ENCODE measurements at regions not wholly inside any gene's neighbourhood (a gene's known extent, or its start where the extent isn't known, plus 50 kb on each side); places are given as distances from the start of the nearest gene placed in this dataset.

GRCh38 chr13:47258384-47258783, 361.5 kb upstream of the HTR2A start:
- no peaks in the 10 kb centered on the region for H3K27me3 ChIP-seq (replicated peaks in 2 of 5; ENCODE audit: control insufficient read depth in 4 of 5, insufficient read depth in 5 of 5, low read length in 4 of 5)
- CTCF ChIA-PET = no interaction called here

GRCh38 chr13:47256618-47257017, 359.8 kb upstream of the HTR2A start:
- Histone ChIP-seq H3K27ac (ENCODE audit: insufficient read depth in 1 of 2, low read depth in 1 of 2, low read length in 2 of 2, poor library complexity in 1 of 2, severe bottlenecking in 2 of 2) (no peak overlapping the region), H3K9me3 (ENCODE audit: control extremely low read depth in 1 of 5, control insufficient read depth in 4 of 5, insufficient read depth in 2 of 5, low read depth in 1 of 5, low read length in 4 of 5) (no peaks in the 10 kb centered on the region), H3K27me3 (replicated peaks in 2 of 5; ENCODE audit: control insufficient read depth in 4 of 5, insufficient read depth in 5 of 5, low read length in 4 of 5) (no peaks in the 10 kb centered on the region), H3K4me3 (ENCODE audit: control insufficient read depth in 1 of 7, extremely low read depth in 1 of 7, insufficient read depth in 4 of 7, low read depth in 2 of 7, low read length in 6 of 7) (no peak overlapping the region), H3K4me1 (ENCODE audit: control extremely low read depth in 1 of 4, control insufficient read depth in 4 of 4, insufficient read depth in 4 of 4, low read length in 3 of 4) (no peaks in the 10 kb centered on the region), H3K36me3 (ENCODE audit: control insufficient read depth in 4 of 4, insufficient read depth in 4 of 4, low read length in 3 of 4) (no peaks in the 10 kb centered on the region)
- POLR2A ChIA-PET = no interaction called here
- WGBS (ENCODE audit: insufficient coverage) = 100% methylated on average over 1 of the region's 1 CpG
- DNase-seq = no peak
- CTCF ChIA-PET = no interaction called here

More at GRCh38 chr13:47258384-47258783, 361.5 kb upstream of the HTR2A start:
- no peak for DNase-seq
- WGBS (ENCODE audit: insufficient coverage) = 92% methylated on average over 2 of the region's 2 CpGs
- no peak overlapping the region for H3K27ac ChIP-seq (ENCODE audit: insufficient read depth in 1 of 2, low read depth in 1 of 2, low read length in 2 of 2, poor library complexity in 1 of 2, severe bottlenecking in 2 of 2)
- no peaks in the 10 kb centered on the region for H3K36me3 ChIP-seq (ENCODE audit: control insufficient read depth in 4 of 4, insufficient read depth in 4 of 4, low read length in 3 of 4)
- H3K4me3 ChIP-seq (ENCODE audit: control insufficient read depth in 1 of 7, extremely low read depth in 1 of 7, insufficient read depth in 4 of 7, low read depth in 2 of 7, low read length in 6 of 7) = no peak overlapping the region
- H3K4me1 ChIP-seq (ENCODE audit: control extremely low read depth in 1 of 4, control insufficient read depth in 4 of 4, insufficient read depth in 4 of 4, low read length in 3 of 4) = no peaks in the 10 kb centered on the region
- peaks cover 0 to 8% (median 0%) of the 10 kb centered on the region in 5 experiments for H3K9me3 ChIP-seq (ENCODE audit: control extremely low read depth in 1 of 5, control insufficient read depth in 4 of 5, insufficient read depth in 2 of 5, low read depth in 1 of 5, low read length in 4 of 5)
- POLR2A ChIA-PET = no interaction called here

DNA sequence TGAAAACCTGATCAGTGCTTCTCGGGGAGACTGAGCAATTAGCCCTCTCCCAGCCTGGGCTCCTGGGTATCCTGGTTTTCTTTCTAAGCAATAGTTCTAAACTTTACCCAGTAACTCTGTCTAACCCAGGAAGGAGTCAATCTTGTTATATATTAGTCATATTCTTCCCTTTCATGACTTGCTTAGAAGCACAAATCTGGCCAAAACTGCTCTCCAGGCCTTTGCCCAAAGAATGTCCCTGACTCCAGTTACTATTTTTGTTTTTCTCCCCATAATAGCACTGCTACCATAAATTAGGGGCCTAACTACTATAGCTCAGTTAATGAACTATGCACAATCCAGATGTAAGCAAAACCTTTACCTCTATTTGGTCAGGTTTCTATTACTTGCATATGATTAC, 355.8 kb upstream of the HTR2A start:
- H3K36me3 ChIP-seq (ENCODE audit: control insufficient read depth in 4 of 4, insufficient read depth in 4 of 4, low read length in 3 of 4) = no peaks in the 10 kb centered on the region
- no peak for DNase-seq
- no peak overlapping the region for H3K4me3 ChIP-seq (ENCODE audit: control insufficient read depth in 1 of 7, extremely low read depth in 1 of 7, insufficient read depth in 4 of 7, low read depth in 2 of 7, low read length in 6 of 7)
- CTCF ChIA-PET = no interaction called here
- H3K4me1 ChIP-seq (ENCODE audit: control extremely low read depth in 1 of 4, control insufficient read depth in 4 of 4, insufficient read depth in 4 of 4, low read length in 3 of 4) = no peaks in the 10 kb centered on the region
- no peak overlapping the region for H3K27ac ChIP-seq (ENCODE audit: insufficient read depth in 1 of 2, low read depth in 1 of 2, low read length in 2 of 2, poor library complexity in 1 of 2, severe bottlenecking in 2 of 2)
- no peaks in the 10 kb centered on the region for H3K27me3 ChIP-seq (replicated peaks in 2 of 5; ENCODE audit: control insufficient read depth in 4 of 5, insufficient read depth in 5 of 5, low read length in 4 of 5)
- 100% methylated on average over 1 of the region's 1 CpG for WGBS (ENCODE audit: insufficient coverage)
- POLR2A ChIA-PET = no interaction called here
- no peaks in the 10 kb centered on the region for H3K9me3 ChIP-seq (ENCODE audit: control extremely low read depth in 1 of 5, control insufficient read depth in 4 of 5, insufficient read depth in 2 of 5, low read depth in 1 of 5, low read length in 4 of 5)

DNA sequence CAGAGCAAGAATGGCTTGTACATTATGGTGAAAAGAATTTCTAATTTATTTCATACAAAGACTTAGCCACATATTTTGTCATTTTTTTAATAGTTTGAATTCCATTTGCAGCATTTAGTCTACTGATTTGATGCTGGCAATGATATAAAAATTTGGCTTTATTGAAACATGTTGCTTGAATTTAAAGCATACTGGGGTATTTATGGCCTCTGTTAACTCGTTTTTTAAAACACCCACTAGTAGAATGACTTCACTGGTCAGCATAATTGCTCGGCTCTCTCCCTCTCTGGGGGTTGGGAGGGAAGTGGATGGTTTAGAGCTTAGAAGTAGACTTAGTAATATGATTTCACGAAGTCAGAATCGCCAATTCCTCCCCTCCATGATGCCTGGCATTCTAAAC, 354.9 kb upstream of the HTR2A start:
- WGBS (ENCODE audit: insufficient coverage) = 80% methylated on average over 1 of the region's 4 CpGs
- Histone ChIP-seq H3K27me3 (replicated peaks in 2 of 5; ENCODE audit: control insufficient read depth in 4 of 5, insufficient read depth in 5 of 5, low read length in 4 of 5) (no peaks in the 10 kb centered on the region), H3K4me3 (ENCODE audit: control insufficient read depth in 1 of 7, extremely low read depth in 1 of 7, insufficient read depth in 4 of 7, low read depth in 2 of 7, low read length in 6 of 7) (no peak overlapping the region), H3K27ac (ENCODE audit: insufficient read depth in 1 of 2, low read depth in 1 of 2, low read length in 2 of 2, poor library complexity in 1 of 2, severe bottlenecking in 2 of 2) (no peak overlapping the region), H3K4me1 (ENCODE audit: control extremely low read depth in 1 of 4, control insufficient read depth in 4 of 4, insufficient read depth in 4 of 4, low read length in 3 of 4) (no peaks in the 10 kb centered on the region), H3K36me3 (ENCODE audit: control insufficient read depth in 4 of 4, insufficient read depth in 4 of 4, low read length in 3 of 4) (no peaks in the 10 kb centered on the region), H3K9me3 (ENCODE audit: control extremely low read depth in 1 of 5, control insufficient read depth in 4 of 5, insufficient read depth in 2 of 5, low read depth in 1 of 5, low read length in 4 of 5) (no peaks in the 10 kb centered on the region)
- DNase-seq = no peak
- POLR2A ChIA-PET = no interaction called here
- CTCF ChIA-PET = no interaction called here

DNA sequence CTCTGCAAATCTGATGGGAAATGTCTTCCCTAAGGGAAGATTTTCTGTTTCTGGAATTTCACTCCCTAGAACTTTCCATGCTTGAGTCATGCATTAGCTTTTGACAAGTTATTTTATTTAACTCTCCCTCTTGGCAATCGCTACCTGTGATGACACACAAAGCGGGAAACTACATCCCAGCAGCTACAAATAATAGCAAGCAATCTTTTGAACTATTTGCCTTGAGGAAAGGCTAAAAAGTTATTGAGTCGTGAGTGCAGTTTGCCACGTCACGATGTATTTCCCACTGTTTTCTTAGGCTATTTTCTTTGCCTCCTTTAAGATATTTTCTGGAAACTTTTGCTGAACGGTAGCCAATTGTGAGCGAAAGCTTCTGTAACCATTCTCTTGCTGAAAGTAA, 353.3 kb upstream of the HTR2A start:
- H3K36me3 ChIP-seq (ENCODE audit: control insufficient read depth in 4 of 4, insufficient read depth in 4 of 4, low read length in 3 of 4) = no peaks in the 10 kb centered on the region
- H3K4me3 ChIP-seq (ENCODE audit: control insufficient read depth in 1 of 7, extremely low read depth in 1 of 7, insufficient read depth in 4 of 7, low read depth in 2 of 7, low read length in 6 of 7) = no peak overlapping the region
- H3K27ac ChIP-seq (ENCODE audit: insufficient read depth in 1 of 2, low read depth in 1 of 2, low read length in 2 of 2, poor library complexity in 1 of 2, severe bottlenecking in 2 of 2) = no peak overlapping the region
- H3K4me1 ChIP-seq (ENCODE audit: control extremely low read depth in 1 of 4, control insufficient read depth in 4 of 4, insufficient read depth in 4 of 4, low read length in 3 of 4) = no peaks in the 10 kb centered on the region
- DNase-seq = no peak
- peaks cover 0 to 2% (median 0%) of the 10 kb centered on the region in 5 experiments for H3K9me3 ChIP-seq (ENCODE audit: control extremely low read depth in 1 of 5, control insufficient read depth in 4 of 5, insufficient read depth in 2 of 5, low read depth in 1 of 5, low read length in 4 of 5)
- CTCF ChIA-PET = no interaction called here
- no peaks in the 10 kb centered on the region for H3K27me3 ChIP-seq (replicated peaks in 2 of 5; ENCODE audit: control insufficient read depth in 4 of 5, insufficient read depth in 5 of 5, low read length in 4 of 5)
- POLR2A ChIA-PET = no interaction called here
- whole genome bisulfite sequencing (ENCODE audit: insufficient coverage) = 94% methylated on average over 7 of the region's 7 CpGs

- peaks cover 0 to 2% (median 0%) of the 10 kb centered on the region in 5 experiments for H3K9me3 ChIP-seq (ENCODE audit: control extremely low read depth in 1 of 5, control insufficient read depth in 4 of 5, insufficient read depth in 2 of 5, low read depth in 1 of 5, low read length in 4 of 5)
- no peaks in the 10 kb centered on the region for H3K4me1 ChIP-seq (ENCODE audit: control extremely low read depth in 1 of 4, control insufficient read depth in 4 of 4, insufficient read depth in 4 of 4, low read length in 3 of 4)
- ChIA-PET POLR2A (no interaction called here), CTCF (no interaction called here)
- H3K27me3 ChIP-seq (replicated peaks in 2 of 5; ENCODE audit: control insufficient read depth in 4 of 5, insufficient read depth in 5 of 5, low read length in 4 of 5) = no peaks in the 10 kb centered on the region
- H3K27ac ChIP-seq (ENCODE audit: insufficient read depth in 1 of 2, low read depth in 1 of 2, low read length in 2 of 2, poor library complexity in 1 of 2, severe bottlenecking in 2 of 2) = no peak overlapping the region
- no peak overlapping the region for H3K4me3 ChIP-seq (ENCODE audit: control insufficient read depth in 1 of 7, extremely low read depth in 1 of 7, insufficient read depth in 4 of 7, low read depth in 2 of 7, low read length in 6 of 7)
- no peaks in the 10 kb centered on the region for H3K36me3 ChIP-seq (ENCODE audit: control insufficient read depth in 4 of 4, insufficient read depth in 4 of 4, low read length in 3 of 4)
- no peak for DNase-seq
Observed at GRCh38 chr13:47249266-47249665, 352.4 kb upstream of the HTR2A start.

DNA sequence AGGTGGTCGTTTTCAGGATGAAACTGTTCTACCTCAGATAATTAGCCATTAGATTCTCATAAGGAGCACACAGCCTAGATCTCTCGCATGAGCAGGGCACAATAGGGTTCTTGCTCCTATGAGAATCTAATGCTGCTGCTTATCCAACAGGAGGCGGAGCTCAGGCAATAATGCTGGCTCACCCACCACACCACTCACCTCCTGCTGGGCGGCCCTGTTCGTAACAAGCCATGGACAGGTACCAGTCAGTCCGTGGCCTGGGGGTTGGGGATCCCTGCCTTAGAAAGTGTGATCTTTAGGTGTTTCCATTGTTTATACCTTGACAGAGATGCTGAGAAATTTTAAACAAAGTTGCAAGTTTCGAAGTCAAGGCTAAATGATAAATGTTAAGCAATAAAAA, 344.6 kb upstream of the HTR2A start:
- CTCF ChIA-PET = no interaction called here
- WGBS (ENCODE audit: insufficient coverage) = 87% methylated on average over 4 of the region's 7 CpGs
- no peak overlapping the region for H3K4me3 ChIP-seq (ENCODE audit: control insufficient read depth in 1 of 7, extremely low read depth in 1 of 7, insufficient read depth in 4 of 7, low read depth in 2 of 7, low read length in 6 of 7)
- H3K27ac ChIP-seq (ENCODE audit: insufficient read depth in 1 of 2, low read depth in 1 of 2, low read length in 2 of 2, poor library complexity in 1 of 2, severe bottlenecking in 2 of 2) = no peak overlapping the region
- no peaks in the 10 kb centered on the region for H3K36me3 ChIP-seq (ENCODE audit: control insufficient read depth in 4 of 4, insufficient read depth in 4 of 4, low read length in 3 of 4)
- no peaks in the 10 kb centered on the region for H3K27me3 ChIP-seq (replicated peaks in 2 of 5; ENCODE audit: control insufficient read depth in 4 of 5, insufficient read depth in 5 of 5, low read length in 4 of 5)
- POLR2A ChIA-PET = no interaction called here
- H3K4me1 ChIP-seq (ENCODE audit: control extremely low read depth in 1 of 4, control insufficient read depth in 4 of 4, insufficient read depth in 4 of 4, low read length in 3 of 4) = no peaks in the 10 kb centered on the region
- H3K9me3 ChIP-seq (ENCODE audit: control extremely low read depth in 1 of 5, control insufficient read depth in 4 of 5, insufficient read depth in 2 of 5, low read depth in 1 of 5, low read length in 4 of 5) = peaks cover 0 to 2% (median 0%) of the 10 kb centered on the region in 5 experiments
- DNase-seq = no peak

- H3K4me1 ChIP-seq (ENCODE audit: control extremely low read depth in 1 of 4, control insufficient read depth in 4 of 4, insufficient read depth in 4 of 4, low read length in 3 of 4) = no peaks in the 10 kb centered on the region
- no peaks in the 10 kb centered on the region for H3K9me3 ChIP-seq (ENCODE audit: control extremely low read depth in 1 of 5, control insufficient read depth in 4 of 5, insufficient read depth in 2 of 5, low read depth in 1 of 5, low read length in 4 of 5)
- DNase-seq = no peak
- ChIA-PET CTCF (no interaction called here), POLR2A (no interaction called here)
- no peaks in the 10 kb centered on the region for H3K36me3 ChIP-seq (ENCODE audit: control insufficient read depth in 4 of 4, insufficient read depth in 4 of 4, low read length in 3 of 4)
- H3K4me3 ChIP-seq (ENCODE audit: control insufficient read depth in 1 of 7, extremely low read depth in 1 of 7, insufficient read depth in 4 of 7, low read depth in 2 of 7, low read length in 6 of 7) = no peak overlapping the region
- 100% methylated on average over 3 of the region's 3 CpGs for WGBS (ENCODE audit: insufficient coverage)
- no peak overlapping the region for H3K27ac ChIP-seq (ENCODE audit: insufficient read depth in 1 of 2, low read depth in 1 of 2, low read length in 2 of 2, poor library complexity in 1 of 2, severe bottlenecking in 2 of 2)
- H3K27me3 ChIP-seq (replicated peaks in 2 of 5; ENCODE audit: control insufficient read depth in 4 of 5, insufficient read depth in 5 of 5, low read length in 4 of 5) = no peaks in the 10 kb centered on the region
Observed at GRCh38 chr13:47239025-47239424, 342.2 kb upstream of the HTR2A start.

Measured in common myeloid progenitor, CD34-positive (primary cell).